ENCODE measurements at regions not wholly inside any gene's neighbourhood (a gene's known extent, or its start where the extent isn't known, plus 50 kb on each side); places are given as distances from the start of the nearest gene placed in this dataset.

GRCh38 chr7:32314761-32315160, 175.4 kb downstream of the LSM5 start:
- ChIA-PET POLR2A (no interaction called here), CTCF (no interaction called here)
- H3K4me3 ChIP-seq (ENCODE audit: low read depth in 2 of 2, low read length in 1 of 2) = no peak overlapping the region
- no peaks in the 10 kb centered on the region for H3K9me3 ChIP-seq
- peaks cover 30% of the 10 kb centered on the region for H3K27me3 ChIP-seq (ENCODE audit: insufficient read depth)
- no peak overlapping the region for H3K27ac ChIP-seq (ENCODE audit: low read depth in 2 of 2, low read length in 1 of 2)
- TF ChIP-seq GABPA (IDR thresholded peaks at IDR 0.05; ENCODE audit: low read depth) = no peak
- TF ChIP-seq, protein P1, sequence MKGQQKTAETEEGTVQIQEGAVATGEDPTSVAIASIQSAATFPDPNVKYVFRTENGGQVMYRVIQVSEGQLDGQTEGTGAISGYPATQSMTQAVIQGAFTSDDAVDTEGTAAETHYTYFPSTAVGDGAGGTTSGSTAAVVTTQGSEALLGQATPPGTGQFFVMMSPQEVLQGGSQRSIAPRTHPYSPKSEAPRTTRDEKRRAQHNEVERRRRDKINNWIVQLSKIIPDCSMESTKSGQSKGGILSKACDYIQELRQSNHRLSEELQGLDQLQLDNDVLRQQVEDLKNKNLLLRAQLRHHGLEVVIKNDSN (IDR thresholded peaks at IDR 0.05; ENCODE audit: borderline replicate concordance, low read depth) = no peak
- no peak for TF ChIP-seq JUND (IDR thresholded peaks at IDR 0.05)
- TF ChIP-seq MEF2A (IDR thresholded peaks at IDR 0.05; ENCODE audit: borderline replicate concordance, low read depth) = no peak
- TF ChIP-seq EP300 (IDR thresholded peaks at IDR 0.05; ENCODE audit: borderline replicate concordance in 1 of 2, low read depth in 1 of 2, low read length in 1 of 2) = no peak
- TF ChIP-seq RCOR1 (IDR thresholded peaks at IDR 0.05; ENCODE audit: low read length) = no peak
- no peak for TF ChIP-seq TEAD4 (IDR thresholded peaks at IDR 0.05; ENCODE audit: borderline replicate concordance, insufficient read depth)
- H4K20me1 ChIP-seq (ENCODE audit: insufficient read depth) = no peaks in the 10 kb centered on the region
- DNase-seq = no peak
- H3K4me2 ChIP-seq = no peak overlapping the region
- H2AFZ ChIP-seq (ENCODE audit: low read depth) = no peak overlapping the region
- H3F3A ChIP-seq (replicated peaks; ENCODE audit: insufficient read depth) = no peaks in the 10 kb centered on the region
- H3K36me3 ChIP-seq (replicated peaks in 1 of 2; ENCODE audit: control insufficient read depth in 1 of 2, insufficient read depth in 2 of 2, low read length in 1 of 2) = no peaks in the 10 kb centered on the region
- H3K9me2 ChIP-seq = no peaks in the 10 kb centered on the region
- H3K4me1 ChIP-seq (ENCODE audit: control insufficient read depth in 1 of 2, insufficient read depth in 2 of 2, low read depth in 1 of 2, low read length in 1 of 2) = no peaks in the 10 kb centered on the region
- no peaks in the 10 kb centered on the region for H3K79me2 ChIP-seq (ENCODE audit: insufficient read depth)
- 2% methylated on average over 2 of the region's 2 CpGs for WGBS (ENCODE audit: low lambda C conversion rate)
- no peak overlapping the region for H3K9ac ChIP-seq

- CTCF ChIA-PET = interaction anchor here (1.7 kb wide), 1 partner anchor 46 kb away, joined by 6 read pairs; no protein-coding TSS in a partner anchor
- Histone ChIP-seq H3K4me1 (ENCODE audit: control insufficient read depth in 1 of 2, insufficient read depth in 2 of 2, low read depth in 1 of 2, low read length in 1 of 2) (no peaks in the 10 kb centered on the region), H4K20me1 (ENCODE audit: insufficient read depth) (no peaks in the 10 kb centered on the region), H3K79me2 (ENCODE audit: insufficient read depth) (no peaks in the 10 kb centered on the region), H2AFZ (ENCODE audit: low read depth) (no peak overlapping the region), H3F3A (replicated peaks; ENCODE audit: insufficient read depth) (no peaks in the 10 kb centered on the region), H3K9me3 (no peaks in the 10 kb centered on the region), H3K9me2 (no peaks in the 10 kb centered on the region), H3K4me3 (ENCODE audit: low read depth in 2 of 2, low read length in 1 of 2) (no peak overlapping the region), H3K9ac (no peak overlapping the region), H3K27me3 (ENCODE audit: insufficient read depth) (peaks cover 37% of the 10 kb centered on the region), H3K4me2 (no peak overlapping the region), H3K36me3 (replicated peaks in 1 of 2; ENCODE audit: control insufficient read depth in 1 of 2, insufficient read depth in 2 of 2, low read length in 1 of 2) (no peaks in the 10 kb centered on the region), H3K27ac (ENCODE audit: low read depth in 2 of 2, low read length in 1 of 2) (no peak overlapping the region)
- WGBS (ENCODE audit: low lambda C conversion rate) = 4% methylated on average over 3 of the region's 3 CpGs
- TF ChIP-seq NRF1 (IDR thresholded peaks at IDR 0.05; ENCODE audit: low read depth, low read length) = no peak
- no peak for TF ChIP-seq EZH2phosphoT487 (IDR thresholded peaks at IDR 0.05; ENCODE audit: borderline replicate concordance, low read depth)
- TF ChIP-seq, protein P2, sequence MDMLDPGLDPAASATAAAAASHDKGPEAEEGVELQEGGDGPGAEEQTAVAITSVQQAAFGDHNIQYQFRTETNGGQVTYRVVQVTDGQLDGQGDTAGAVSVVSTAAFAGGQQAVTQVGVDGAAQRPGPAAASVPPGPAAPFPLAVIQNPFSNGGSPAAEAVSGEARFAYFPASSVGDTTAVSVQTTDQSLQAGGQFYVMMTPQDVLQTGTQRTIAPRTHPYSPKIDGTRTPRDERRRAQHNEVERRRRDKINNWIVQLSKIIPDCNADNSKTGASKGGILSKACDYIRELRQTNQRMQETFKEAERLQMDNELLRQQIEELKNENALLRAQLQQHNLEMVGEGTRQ (IDR thresholded peaks at IDR 0.05; ENCODE audit: borderline replicate concordance, low read depth, low read length) = no peak
- TF ChIP-seq, protein P1 (IDR thresholded peaks at IDR 0.05; ENCODE audit: borderline replicate concordance, low read depth) = no peak
- no peak for TF ChIP-seq TEAD4 (IDR thresholded peaks at IDR 0.05; ENCODE audit: borderline replicate concordance, insufficient read depth)
- no peak for TF ChIP-seq EP300 (IDR thresholded peaks at IDR 0.05; ENCODE audit: borderline replicate concordance in 1 of 2, low read depth in 1 of 2, low read length in 1 of 2)
- TF ChIP-seq FOXJ3 (CRISPR knock-in tag; IDR thresholded peaks at IDR 0.05) = no peak
- no peak for TF ChIP-seq FOSL2 (IDR thresholded peaks at IDR 0.05; ENCODE audit: borderline replicate concordance, low read depth)
- no peak for DNase-seq
- POLR2A ChIA-PET = no interaction called here
Observed at GRCh38 chr7:32301427-32301826, 188.8 kb downstream of the LSM5 start.

Data from SK-N-SH (cell line).